HEK293T (cell line): ENCODE measurements at regions not wholly inside any gene's neighbourhood (a gene's known extent, or its start where the extent isn't known, plus 50 kb on each side); places are given as distances from the start of the nearest gene placed in this dataset.

Source experiments
- CTCF ChIA-PET: fragments of 350-600 bp; formaldehyde crosslinking; extraction: SDS; loops from one replicate; lab custom pipeline; 2021; ENCODE audit warnings: antibody characterized with exemption, inconsistent platforms; lab: Yijun Ruan, JAX
- POLR2A ChIA-PET: fragments of 350-600 bp; formaldehyde crosslinking; extraction: SDS; loops from one replicate; lab custom pipeline; 2020; ENCODE audit warnings: antibody characterized with exemption, inconsistent platforms; lab: Yijun Ruan, JAX
- DNase-seq: peaks from one replicate; pipeline ENCODE4 v3.0.0; 2012; ENCODE audit warnings: mixed read lengths; ENCODE audit errors: extremely low spot score
- ARNT ChIP-seq: fragments of 450-650 bp; IDR thresholded peaks from 2 replicates; pipeline ENCODE4 v1.6.1; 2017; ENCODE audit warnings: mild to moderate bottlenecking
- BHLHE40 ChIP-seq: fragments of 450-650 bp; IDR thresholded peaks from 2 replicates; pipeline ENCODE4 v1.6.1; 2016; ENCODE audit warnings: mild to moderate bottlenecking, moderate library complexity, borderline replicate concordance
- CTBP1 ChIP-seq: fragments of 450-650 bp; IDR thresholded peaks from 2 replicates; pipeline ENCODE4 v1.6.1; 2016; ENCODE audit warnings: borderline replicate concordance
- ELF4 ChIP-seq: fragments of 450-650 bp; IDR thresholded peaks from 2 replicates; pipeline ENCODE4 v1.6.1; 2017; ENCODE audit warnings: antibody characterized with exemption
- FOXA1 ChIP-seq: fragments of 450-650 bp; IDR thresholded peaks from 2 replicates; pipeline ENCODE4 v1.6.1; 2016; ENCODE audit warnings: mild to moderate bottlenecking
- FOXK2 ChIP-seq: fragments of 450-650 bp; IDR thresholded peaks from 2 replicates; pipeline ENCODE4 v1.6.1; 2016; ENCODE audit warnings: mild to moderate bottlenecking
- FOXM1 ChIP-seq: fragments of 450-650 bp; IDR thresholded peaks from 2 replicates; pipeline ENCODE4 v1.6.1; 2017; ENCODE audit warnings: mild to moderate bottlenecking, borderline replicate concordance
- HDGF ChIP-seq: fragments of 450-650 bp; IDR thresholded peaks from 2 replicates; pipeline ENCODE4 v1.6.1; 2017; ENCODE audit warnings: antibody characterized with exemption, borderline replicate concordance
- L3MBTL2 ChIP-seq: fragments of 450-650 bp; conservative IDR thresholded peaks from 2 replicates; pipeline ENCODE4 v1.6.1; 2016; ENCODE audit warnings: mild to moderate bottlenecking
- LEF1 ChIP-seq: fragments of 450-650 bp; IDR thresholded peaks from 2 replicates; pipeline ENCODE4 v1.6.1; 2017; ENCODE audit warnings: mild to moderate bottlenecking, borderline replicate concordance
- NFRKB ChIP-seq: fragments of 450-650 bp; IDR thresholded peaks from 2 replicates; pipeline ENCODE4 v1.6.1; 2016; ENCODE audit warnings: mild to moderate bottlenecking, moderate library complexity
- SP1 ChIP-seq: fragments of 450-650 bp; IDR thresholded peaks from 2 replicates; pipeline ENCODE4 v1.6.1; 2017
- SUZ12 ChIP-seq: fragments of 450-650 bp; IDR thresholded peaks from 2 replicates; pipeline ENCODE4 v1.6.1; 2016; ENCODE audit warnings: mild to moderate bottlenecking
- TARDBP ChIP-seq: fragments of 450-650 bp; IDR thresholded peaks from 2 replicates; pipeline ENCODE4 v1.6.1; 2016
- ZNF384 ChIP-seq: fragments of 450-650 bp; IDR thresholded peaks from 2 replicates; pipeline ENCODE4 v1.6.1; 2016
- TF ChIP-seq, protein P1 (sequence below): fragments of 450-650 bp; IDR thresholded peaks from 2 replicates; pipeline ENCODE4 v1.6.1; 2016

DNA sequence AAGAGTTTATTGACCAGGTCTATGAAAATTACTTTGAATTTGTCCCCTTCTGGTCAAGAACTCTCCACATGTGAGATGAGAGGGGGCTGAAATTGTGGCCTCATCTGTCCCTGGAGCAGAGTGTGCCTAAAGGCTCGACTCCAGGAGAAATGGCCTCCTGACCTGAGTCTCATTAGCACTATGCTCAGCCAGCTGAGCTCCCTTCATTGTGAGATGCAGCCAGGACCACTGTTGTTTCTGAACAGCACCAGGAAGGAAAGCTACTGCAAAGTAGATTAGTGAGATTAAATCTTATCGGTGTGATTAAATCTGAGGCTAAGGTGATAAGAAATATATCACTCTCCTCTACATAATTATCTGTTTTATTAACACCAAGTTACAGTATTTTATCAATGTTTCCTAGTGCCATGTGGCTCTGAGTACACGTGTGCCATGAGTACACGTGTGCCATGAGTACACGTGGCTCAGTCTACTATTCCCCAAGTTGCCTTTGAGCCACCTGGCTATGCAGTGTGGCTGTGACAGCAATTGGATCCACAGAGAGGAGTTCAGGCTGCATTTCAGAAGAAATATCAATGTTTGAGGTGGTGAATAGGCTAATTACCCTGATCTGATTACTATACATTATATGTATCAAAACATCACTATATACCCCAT, 126.9 kb downstream of the IPMK start:
- TF ChIP-seq HDGF (no peak), TARDBP (no peak), ELF4 (no peak), BHLHE40 (no peak), FOXA1 (no peak), FOXM1 (no peak), SUZ12 (no peak), LEF1 (no peak), L3MBTL2 (no peak)
- ChIA-PET POLR2A (no interaction called here), CTCF (no interaction called here)
- no peak for DNase-seq

DNA sequence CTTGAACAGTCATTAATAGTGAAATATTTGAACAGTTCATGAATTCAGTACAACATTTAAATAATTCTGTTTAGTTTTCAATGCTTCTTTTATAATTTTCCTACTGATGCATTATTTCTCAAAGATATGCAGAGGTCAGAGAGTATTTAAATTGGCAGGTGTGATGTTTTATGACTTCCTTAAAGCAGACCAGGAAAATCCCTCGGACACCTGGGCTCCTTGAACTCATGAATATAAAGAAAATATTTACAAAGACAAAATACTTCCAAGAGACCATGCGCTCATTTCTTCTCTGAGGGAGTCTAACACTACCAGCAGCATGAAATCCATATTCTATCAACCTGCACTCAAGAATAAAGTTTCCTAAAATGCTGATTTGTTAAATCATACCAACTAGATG, 127.6 kb downstream of the IPMK start:
- ChIA-PET CTCF (no interaction called here), POLR2A (no interaction called here)
- no peak for DNase-seq
- TF ChIP-seq LEF1 (no peak), FOXK2 (no peak), HDGF (no peak), FOXA1 (no peak), FOXM1 (no peak), SP1 (no peak), NFRKB (no peak), SUZ12 (no peak), L3MBTL2 (no peak), BHLHE40 (no peak), ARNT (no peak), CTBP1 (no peak), ZNF384 (no peak), ELF4 (no peak)
- TF ChIP-seq, protein P1, sequence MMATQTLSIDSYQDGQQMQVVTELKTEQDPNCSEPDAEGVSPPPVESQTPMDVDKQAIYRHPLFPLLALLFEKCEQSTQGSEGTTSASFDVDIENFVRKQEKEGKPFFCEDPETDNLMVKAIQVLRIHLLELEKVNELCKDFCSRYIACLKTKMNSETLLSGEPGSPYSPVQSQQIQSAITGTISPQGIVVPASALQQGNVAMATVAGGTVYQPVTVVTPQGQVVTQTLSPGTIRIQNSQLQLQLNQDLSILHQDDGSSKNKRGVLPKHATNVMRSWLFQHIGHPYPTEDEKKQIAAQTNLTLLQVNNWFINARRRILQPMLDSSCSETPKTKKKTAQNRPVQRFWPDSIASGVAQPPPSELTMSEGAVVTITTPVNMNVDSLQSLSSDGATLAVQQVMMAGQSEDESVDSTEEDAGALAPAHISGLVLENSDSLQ = no peak

DNA sequence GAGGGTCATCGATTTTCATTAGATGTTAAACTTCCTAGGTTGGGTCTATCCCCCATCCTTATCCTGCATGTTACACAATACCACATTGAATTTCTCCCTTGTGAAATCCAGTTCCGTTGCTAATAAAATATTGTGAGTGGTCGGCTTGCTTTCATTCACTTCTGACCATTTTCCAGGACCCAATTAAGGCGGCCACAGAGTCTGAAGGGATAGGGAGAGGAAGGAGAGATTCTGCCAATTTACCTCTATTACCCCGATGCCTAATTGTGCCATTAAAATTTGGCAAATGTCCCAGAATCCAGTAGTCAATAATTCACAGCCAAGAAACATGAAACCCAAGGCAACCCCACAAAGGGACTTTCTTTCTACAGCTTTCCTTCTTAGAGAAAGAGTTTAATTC, 129.9 kb downstream of the IPMK start:
- ChIA-PET CTCF (no interaction called here), POLR2A (no interaction called here)
- no peak for TF ChIP-seq HDGF
- TF ChIP-seq TARDBP = no peak
- no peak for TF ChIP-seq FOXK2
- TF ChIP-seq LEF1 = no peak
- TF ChIP-seq, protein P1 = no peak
- TF ChIP-seq L3MBTL2 = no peak
- no peak for DNase-seq

DNA sequence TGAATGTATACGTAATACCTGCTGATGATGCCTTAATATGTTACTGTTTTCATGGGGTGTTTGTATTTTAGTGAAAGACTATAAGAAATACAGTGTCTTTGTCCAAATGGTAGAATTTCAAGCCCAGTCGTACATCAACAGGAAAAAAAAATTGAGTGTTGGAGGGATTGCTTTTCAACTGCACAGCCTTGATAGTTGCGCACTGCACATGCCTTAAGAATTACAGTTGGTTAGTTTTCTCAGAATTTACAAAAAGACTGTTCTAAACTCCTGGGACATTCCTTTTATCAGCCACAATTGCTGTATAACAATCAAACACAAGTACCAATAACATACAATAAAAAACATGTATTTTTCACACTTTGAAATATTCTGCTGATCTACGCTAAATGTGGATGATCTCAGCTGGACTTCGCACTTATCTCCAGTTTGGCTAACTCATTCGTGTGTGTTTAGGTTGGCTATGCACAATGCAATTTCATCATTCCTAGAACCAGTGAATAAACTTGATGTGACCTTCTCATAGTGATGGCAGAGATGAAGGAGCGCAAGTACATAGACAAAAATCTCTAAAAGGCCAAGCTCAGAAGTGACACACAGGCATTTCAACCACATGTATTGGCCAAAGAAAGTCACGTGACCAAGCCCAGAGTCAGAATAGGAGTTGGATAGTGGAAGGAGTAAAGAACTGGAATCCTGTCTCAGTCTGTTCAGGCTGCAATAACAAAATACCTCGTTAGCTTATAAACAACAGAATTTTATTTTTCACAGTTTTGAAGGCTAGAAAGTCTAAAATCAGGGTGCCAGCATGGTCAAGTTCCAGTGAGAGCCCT, 152.3 kb downstream of the IPMK start:
- no peak for TF ChIP-seq CTBP1
- TF ChIP-seq NFRKB = no peak
- TF ChIP-seq FOXK2 = no peak
- TF ChIP-seq LEF1 = no peak
- no peak for TF ChIP-seq ZNF384
- TF ChIP-seq SP1 = no peak
- TF ChIP-seq TARDBP = no peak
- no peak for TF ChIP-seq L3MBTL2
- no peak for TF ChIP-seq SUZ12
- no peak for TF ChIP-seq HDGF
- no peak for TF ChIP-seq FOXA1
- ChIA-PET CTCF (no interaction called here), POLR2A (no interaction called here)
- DNase-seq = no peak

DNA sequence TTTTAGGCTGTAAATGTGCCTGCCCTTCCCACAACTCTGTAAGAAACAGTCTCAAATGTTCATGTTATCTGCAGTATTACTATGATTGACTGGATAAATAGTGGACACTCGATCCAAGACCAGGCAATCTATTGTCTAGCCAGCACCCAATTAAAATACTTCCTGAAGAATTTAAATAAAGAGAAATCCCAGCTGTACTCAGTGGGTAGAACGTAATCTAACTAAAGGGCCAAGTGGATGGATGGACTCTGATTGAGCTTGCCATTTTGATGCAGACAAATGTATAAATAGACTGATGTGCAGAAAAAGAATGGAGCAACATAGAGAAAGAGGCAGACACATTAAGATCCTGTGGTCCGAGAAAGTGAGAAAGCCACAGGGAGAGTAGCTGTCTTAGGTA, 158.0 kb downstream of the IPMK start:
- CTCF ChIA-PET = no interaction called here
- TF ChIP-seq SP1 = no peak
- TF ChIP-seq FOXM1 = no peak
- no peak for TF ChIP-seq CTBP1
- no peak for TF ChIP-seq HDGF
- TF ChIP-seq SUZ12 = no peak
- no peak for TF ChIP-seq FOXA1
- TF ChIP-seq, protein P1 = no peak
- POLR2A ChIA-PET = no interaction called here
- DNase-seq = no peak

DNA sequence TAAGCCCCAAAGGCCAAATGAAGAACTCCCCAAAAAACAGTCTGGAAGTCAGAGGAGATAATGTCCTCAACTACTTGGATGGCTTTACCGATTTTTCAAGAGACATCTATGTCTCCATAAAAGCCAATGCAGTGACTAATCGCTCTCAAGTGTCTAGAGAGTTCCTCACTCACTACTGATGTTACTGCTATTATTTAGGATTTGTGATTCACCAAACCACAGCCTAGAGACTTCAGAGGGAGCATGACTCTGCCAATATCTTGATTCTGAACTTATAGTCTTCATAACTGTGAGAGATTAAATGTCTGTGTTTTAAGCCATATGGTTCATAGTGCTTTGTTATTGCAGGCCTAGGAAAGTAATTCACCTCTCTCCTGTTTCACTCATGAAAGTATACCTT, 160.2 kb downstream of the IPMK start:
- TF ChIP-seq LEF1 (no peak), FOXM1 (no peak), TARDBP (no peak), SUZ12 (no peak), L3MBTL2 (no peak), FOXA1 (no peak), NFRKB (no peak), SP1 (no peak), ZNF384 (no peak), FOXK2 (no peak), ARNT (no peak), CTBP1 (no peak)
- TF ChIP-seq, protein P1 = no peak
- ChIA-PET POLR2A (no interaction called here), CTCF (no interaction called here)
- DNase-seq = no peak
